Neural crest cell (in vitro differentiated cells): ENCODE measurements at regions not wholly inside any gene's neighbourhood (a gene's known extent, or its start where the extent isn't known, plus 50 kb on each side); places are given as distances from the start of the nearest gene placed in this dataset.

Experiments
- DNase-seq: peaks from one replicate; pipeline ENCODE4 v3.0.0; 2021; ENCODE audit warnings: low read depth, mixed read lengths, low spot score
- H3K27ac Mint-ChIP-seq: one replicate; pipeline ENCODE4 v1.8.0; 2021; ENCODE audit warnings: mild to moderate bottlenecking, mixed read lengths; ENCODE audit not compliant: unreplicated experiment
- H3K27me3 Mint-ChIP-seq: 2 replicates; pipeline ENCODE4 v1.8.0; 2021; ENCODE audit warnings: low read depth, mild to moderate bottlenecking, mixed read lengths
- H3K36me3 Mint-ChIP-seq: 2 replicates; pipeline ENCODE4 v1.8.0; 2021; ENCODE audit warnings: low read depth, mild to moderate bottlenecking, mixed read lengths
- H3K4me1 Mint-ChIP-seq: 2 replicates; pipeline ENCODE4 v1.8.0; 2021; ENCODE audit warnings: mixed read lengths
- H3K4me3 Mint-ChIP-seq: one replicate; pipeline ENCODE4 v1.8.0; 2021; ENCODE audit warnings: mild to moderate bottlenecking, mixed read lengths
- H3K9me3 Mint-ChIP-seq: 2 replicates; pipeline ENCODE4 v1.8.0; 2021; ENCODE audit warnings: mixed read lengths
- TF ChIP-seq, protein P1 (sequence below): fragments of 200-600 bp; sonication (generic); conservative IDR thresholded peaks from 2 replicates; pipeline ENCODE4 v1.5.0; 2021; ENCODE audit warnings: antibody characterized with exemption, mild to moderate bottlenecking

DNA sequence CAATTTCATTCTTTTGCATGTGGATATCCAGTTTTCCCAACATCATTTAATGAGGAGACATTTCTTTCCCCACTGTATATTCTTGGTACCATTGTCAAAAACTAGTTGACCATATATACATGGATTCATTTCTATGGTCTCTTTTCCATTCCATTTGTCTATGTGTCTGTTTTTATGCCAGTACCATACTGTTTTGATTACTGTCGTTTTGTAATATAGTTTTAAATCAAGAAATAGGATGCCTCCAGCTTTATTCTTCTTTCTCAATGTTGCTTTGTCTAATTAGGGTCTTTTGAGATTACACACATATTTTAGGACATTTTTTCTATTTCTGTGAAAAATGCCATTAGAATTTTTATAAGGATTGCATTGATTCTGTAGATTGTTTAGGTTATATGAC, 177.5 kb upstream of the POU2AF2 start:
- Mint-ChIP-seq H3K9me3 (peaks cover 14% of the 10 kb centered on the region), H3K27me3 (no peaks in the 10 kb centered on the region), H3K36me3 (peaks cover 4% of the 10 kb centered on the region), H3K4me1 (peaks cover 5% of the 10 kb centered on the region), H3K4me3 (no peak overlapping the region), H3K27ac (no peak overlapping the region)
- TF ChIP-seq, protein P1, sequence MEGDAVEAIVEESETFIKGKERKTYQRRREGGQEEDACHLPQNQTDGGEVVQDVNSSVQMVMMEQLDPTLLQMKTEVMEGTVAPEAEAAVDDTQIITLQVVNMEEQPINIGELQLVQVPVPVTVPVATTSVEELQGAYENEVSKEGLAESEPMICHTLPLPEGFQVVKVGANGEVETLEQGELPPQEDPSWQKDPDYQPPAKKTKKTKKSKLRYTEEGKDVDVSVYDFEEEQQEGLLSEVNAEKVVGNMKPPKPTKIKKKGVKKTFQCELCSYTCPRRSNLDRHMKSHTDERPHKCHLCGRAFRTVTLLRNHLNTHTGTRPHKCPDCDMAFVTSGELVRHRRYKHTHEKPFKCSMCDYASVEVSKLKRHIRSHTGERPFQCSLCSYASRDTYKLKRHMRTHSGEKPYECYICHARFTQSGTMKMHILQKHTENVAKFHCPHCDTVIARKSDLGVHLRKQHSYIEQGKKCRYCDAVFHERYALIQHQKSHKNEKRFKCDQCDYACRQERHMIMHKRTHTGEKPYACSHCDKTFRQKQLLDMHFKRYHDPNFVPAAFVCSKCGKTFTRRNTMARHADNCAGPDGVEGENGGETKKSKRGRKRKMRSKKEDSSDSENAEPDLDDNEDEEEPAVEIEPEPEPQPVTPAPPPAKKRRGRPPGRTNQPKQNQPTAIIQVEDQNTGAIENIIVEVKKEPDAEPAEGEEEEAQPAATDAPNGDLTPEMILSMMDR = no peak
- DNase-seq = no peak

DNA sequence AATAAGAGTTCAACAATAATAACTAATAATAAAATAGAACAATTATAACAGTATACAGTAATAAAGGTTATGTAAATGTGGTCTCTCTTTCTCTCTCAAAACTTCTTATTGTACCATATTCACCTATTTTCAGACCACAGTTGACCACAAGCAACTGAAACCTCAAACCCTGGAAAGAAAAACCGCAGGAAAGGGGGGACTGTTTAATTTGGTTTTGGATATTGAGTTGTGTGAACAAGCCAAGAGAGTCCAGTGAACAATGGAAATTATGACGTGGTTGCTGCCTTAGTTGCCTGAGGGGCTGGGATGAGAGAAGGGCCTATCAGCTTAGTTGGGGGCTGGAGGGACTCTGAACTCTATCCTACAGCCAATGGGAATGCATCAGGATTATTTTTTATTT, 178.7 kb upstream of the POU2AF2 start:
- DNase-seq = no peak
- Mint-ChIP-seq H3K4me1 (peaks cover 5% of the 10 kb centered on the region), H3K9me3 (peaks cover 12% of the 10 kb centered on the region), H3K4me3 (no peak overlapping the region), H3K27me3 (no peaks in the 10 kb centered on the region), H3K36me3 (peaks cover 4% of the 10 kb centered on the region), H3K27ac (no peak overlapping the region)
- TF ChIP-seq, protein P1 = no peak

DNA sequence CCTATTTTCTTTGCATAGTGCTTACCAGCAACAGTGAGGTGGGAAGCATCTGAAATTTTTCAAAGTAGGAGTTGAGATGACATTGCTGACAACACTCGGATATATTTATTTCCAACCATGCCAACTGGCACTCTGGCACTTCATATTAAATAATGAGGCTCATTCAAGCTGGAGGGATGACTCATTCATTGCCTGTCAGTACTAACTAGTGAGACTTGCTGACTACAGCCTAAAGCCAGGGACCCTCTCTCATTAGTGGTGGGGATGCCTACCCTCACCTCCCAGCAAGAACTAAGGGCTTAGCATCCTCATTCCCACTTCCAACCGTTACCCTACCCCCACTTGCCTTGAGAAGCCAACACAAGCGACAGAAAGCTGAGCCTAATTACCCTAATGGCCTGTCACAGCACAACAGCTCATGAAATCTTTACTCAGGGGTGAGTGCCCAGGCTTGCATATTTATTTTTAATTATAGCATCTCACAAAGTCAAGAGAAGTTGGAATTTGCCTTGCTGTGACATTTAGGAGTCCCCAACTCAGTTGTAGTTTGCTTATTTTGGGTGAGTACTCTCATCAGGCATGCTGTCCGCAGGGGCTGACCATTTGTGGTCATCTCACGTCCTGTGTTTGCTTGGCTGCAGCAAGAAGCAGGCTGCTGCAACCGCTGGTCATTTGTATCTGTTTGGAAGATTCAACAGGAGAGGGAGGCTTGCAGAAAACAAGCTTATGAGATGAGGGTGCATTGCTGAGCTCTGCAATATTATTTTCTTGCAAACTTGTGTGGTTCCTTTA, 181.6 kb upstream of the POU2AF2 start:
- Mint-ChIP-seq H3K36me3 (peaks cover under 1% of the 10 kb centered on the region), H3K9me3 (peaks cover 5% of the 10 kb centered on the region), H3K4me3 (no peak overlapping the region), H3K27me3 (no peaks in the 10 kb centered on the region), H3K4me1 (peaks cover under 1% of the 10 kb centered on the region), H3K27ac (no peak overlapping the region)
- TF ChIP-seq, protein P1 = no peak
- DNase-seq = no peak

DNA sequence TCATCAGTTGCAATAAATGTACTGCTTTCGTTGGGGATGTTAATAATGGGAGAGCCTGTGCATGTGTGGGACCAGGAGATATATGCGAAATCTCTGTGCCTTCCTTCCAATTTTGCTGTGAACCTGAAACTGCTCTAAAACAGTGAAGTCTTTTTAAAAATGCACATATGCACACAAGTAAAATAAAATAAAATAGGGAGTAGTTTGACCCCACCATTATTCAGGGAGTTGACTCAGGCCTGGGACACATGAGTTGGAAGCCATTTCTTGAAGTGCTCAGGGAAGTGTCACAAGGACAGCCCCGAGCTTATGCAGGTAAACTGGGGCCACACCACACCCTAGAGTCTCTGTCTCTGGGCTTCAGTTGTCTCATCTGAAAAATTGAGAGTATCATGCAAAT, 183.1 kb upstream of the POU2AF2 start:
- Mint-ChIP-seq H3K9me3 (peaks cover 5% of the 10 kb centered on the region), H3K4me3 (no peak overlapping the region), H3K4me1 (no peaks in the 10 kb centered on the region), H3K36me3 (no peaks in the 10 kb centered on the region), H3K27me3 (no peaks in the 10 kb centered on the region), H3K27ac (no peak overlapping the region)
- TF ChIP-seq, protein P1 = no peak
- DNase-seq = no peak

DNA sequence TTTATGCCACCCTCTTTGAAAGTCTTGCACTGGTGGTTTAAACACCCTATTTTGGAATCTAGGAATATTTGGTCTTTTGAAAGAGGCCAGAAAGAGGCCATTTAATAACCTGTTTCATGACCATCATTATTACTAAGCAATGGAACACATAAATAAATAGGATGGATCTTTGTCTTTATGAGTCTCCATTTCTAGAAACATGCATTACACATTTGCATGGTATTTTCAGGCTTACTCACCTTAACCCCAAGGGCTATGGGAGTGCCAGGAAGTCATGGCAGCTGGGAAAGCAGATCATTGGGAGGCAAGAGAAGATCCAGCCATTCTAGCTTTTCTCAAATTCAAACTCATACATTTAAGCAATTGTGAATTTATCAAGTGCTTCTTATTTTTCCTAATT, 185.8 kb upstream of the POU2AF2 start:
- H3K27ac Mint-ChIP-seq = no peak overlapping the region
- no peaks in the 10 kb centered on the region for H3K36me3 Mint-ChIP-seq
- TF ChIP-seq, protein P1 = no peak
- no peaks in the 10 kb centered on the region for H3K27me3 Mint-ChIP-seq
- no peaks in the 10 kb centered on the region for H3K4me1 Mint-ChIP-seq
- H3K4me3 Mint-ChIP-seq = no peak overlapping the region
- peaks cover 3% of the 10 kb centered on the region for H3K9me3 Mint-ChIP-seq
- no peak for DNase-seq
